Chondrocyte (in vitro differentiated cells): ENCODE measurements at regions not wholly inside any gene's neighbourhood (a gene's known extent, or its start where the extent isn't known, plus 50 kb on each side); places are given as distances from the start of the nearest gene placed in this dataset.
"Not testable (repeated sequence)": the region's sequence is repeated elsewhere in the genome, so short reads cannot be mapped to it uniquely, and the experiment has no call there.

Experiments
- DNase-seq: peaks from one replicate; pipeline ENCODE4 v3.0.0; 2021; ENCODE audit warnings: mixed read lengths, low spot score
- H3K27ac Mint-ChIP-seq: one replicate; pipeline ENCODE4 v1.8.0; 2021; ENCODE audit warnings: mild to moderate bottlenecking, moderate library complexity, mixed read lengths; ENCODE audit not compliant: unreplicated experiment
- H3K27me3 Mint-ChIP-seq: 2 replicates; pipeline ENCODE4 v1.8.0; 2021; ENCODE audit warnings: low read depth, mixed read lengths
- H3K36me3 Mint-ChIP-seq: 2 replicates; pipeline ENCODE4 v1.8.0; 2021; ENCODE audit warnings: low read depth, mixed read lengths
- H3K4me1 Mint-ChIP-seq: 2 replicates; pipeline ENCODE4 v1.8.0; 2021; ENCODE audit warnings: low read depth, mild to moderate bottlenecking, mixed read lengths
- H3K4me3 Mint-ChIP-seq: one replicate; pipeline ENCODE4 v1.8.0; 2021; ENCODE audit warnings: mild to moderate bottlenecking, moderate library complexity, mixed read lengths; ENCODE audit not compliant: unreplicated experiment
- H3K9me3 Mint-ChIP-seq: 2 replicates; pipeline ENCODE4 v1.8.0; 2021; ENCODE audit warnings: low read depth, mixed read lengths
- CTCF ChIP-seq: fragments of 200-600 bp; sonication (generic); IDR thresholded peaks from 2 replicates; pipeline ENCODE4 v1.5.0; 2021; ENCODE audit warnings: antibody characterized with exemption, mild to moderate bottlenecking, moderate library complexity

- Mint-ChIP-seq H3K9me3 (peaks cover 58% of the 10 kb centered on the region), H3K36me3 (no peaks in the 10 kb centered on the region), H3K27me3 (no peaks in the 10 kb centered on the region), H3K4me3 (no peak overlapping the region), H3K4me1 (no peaks in the 10 kb centered on the region), H3K27ac (no peak overlapping the region)
- TF ChIP-seq CTCF = no peak
- DNase-seq = no peak
These were observed 969.7 kb upstream of the USP15 start for GRCh38 chr12:61290473-61290872.

GRCh38 chr12:61291647-61292046 lies 968.6 kb upstream of the USP15 start:
- no peaks in the 10 kb centered on the region for H3K4me1 Mint-ChIP-seq
- no peak for TF ChIP-seq CTCF
- H3K36me3 Mint-ChIP-seq = no peaks in the 10 kb centered on the region
- peaks cover 52% of the 10 kb centered on the region for H3K9me3 Mint-ChIP-seq
- H3K4me3 Mint-ChIP-seq = no peak overlapping the region
- DNase-seq = no peak
- H3K27ac Mint-ChIP-seq = no peak overlapping the region
- H3K27me3 Mint-ChIP-seq = no peaks in the 10 kb centered on the region

GRCh38 chr12:61294011-61294410 lies 966.2 kb upstream of the USP15 start:
- not testable (repeated sequence) for H3K36me3 Mint-ChIP-seq, H3K4me1 Mint-ChIP-seq, H3K27me3 Mint-ChIP-seq, H3K27ac Mint-ChIP-seq, DNase-seq, H3K4me3 Mint-ChIP-seq
- peaks cover 39% of the 10 kb centered on the region for H3K9me3 Mint-ChIP-seq

- Mint-ChIP-seq H3K27me3 (no peaks in the 10 kb centered on the region), H3K36me3 (no peaks in the 10 kb centered on the region), H3K4me3 (no peak overlapping the region), H3K4me1 (no peaks in the 10 kb centered on the region), H3K27ac (no peak overlapping the region), H3K9me3 (peaks cover 6% of the 10 kb centered on the region)
- DNase-seq = no peak
- no peak for TF ChIP-seq CTCF
These were observed 958.4 kb upstream of the USP15 start for GRCh38 chr12:61301817-61302216.

- Mint-ChIP-seq H3K27me3 (no peaks in the 10 kb centered on the region), H3K4me1 (no peaks in the 10 kb centered on the region), H3K4me3 (no peak overlapping the region), H3K9me3 (peaks cover 3% of the 10 kb centered on the region), H3K36me3 (no peaks in the 10 kb centered on the region), H3K27ac (no peak overlapping the region)
- no peak for TF ChIP-seq CTCF
- DNase-seq = no peak
These were observed 957.9 kb upstream of the USP15 start for GRCh38 chr12:61302282-61302681.

- no peak for DNase-seq
- no peaks in the 10 kb centered on the region for H3K4me1 Mint-ChIP-seq
- no peak overlapping the region for H3K27ac Mint-ChIP-seq
- H3K36me3 Mint-ChIP-seq = no peaks in the 10 kb centered on the region
- peaks cover 9% of the 10 kb centered on the region for H3K9me3 Mint-ChIP-seq
- TF ChIP-seq CTCF = no peak
- no peaks in the 10 kb centered on the region for H3K27me3 Mint-ChIP-seq
- no peak overlapping the region for H3K4me3 Mint-ChIP-seq
These were observed 952.0 kb upstream of the USP15 start for GRCh38 chr12:61308220-61308619.
